Sigmoid colon (tissue), 4 donors: ENCODE measurements at regions not wholly inside any gene's neighbourhood (a gene's known extent, or its start where the extent isn't known, plus 50 kb on each side); places are given as distances from the start of the nearest gene placed in this dataset.

Experiments
- CTCF ChIP-seq, 4 experiments: fragments of 450-650 bp in 3 of 4; fragments of 200-600 bp in 1 of 4; IDR thresholded peaks; one replicate each; pipeline ENCODE4 v1.5.1; 2016 to 2019; ENCODE audit warnings: antibody characterized with exemption in 4 of 4, mild to moderate bottlenecking in 3 of 4, moderate library complexity in 2 of 4
- POLR2AphosphoS5 ChIP-seq, 4 donors: sonication (generic); formaldehyde crosslinking; IDR thresholded peaks; one replicate each; pipeline ENCODE4 v1.6.1; 2017; ENCODE audit warnings: antibody characterized with exemption in 4 of 4

- no peak for TF ChIP-seq CTCF (IDR thresholded peaks at IDR 0.05)
- TF ChIP-seq POLR2AphosphoS5 (IDR thresholded peaks at IDR 0.05) = no peak
Measured at GRCh38 chr4:171718069-171718468, 95.1 kb upstream of the GALNTL6 start.
